GM21381 (cell line): ENCODE measurements at regions not wholly inside any gene's neighbourhood (a gene's known extent, or its start where the extent isn't known, plus 50 kb on each side); places are given as distances from the start of the nearest gene placed in this dataset.
"Not testable (repeated sequence)": the region's sequence is repeated elsewhere in the genome, so short reads cannot be mapped to it uniquely, and the experiment has no call there.

ENCODE experiments used
- ATAC-seq: cut with Tn5 transposase; IDR thresholded peaks from one replicate; pipeline ENCODE4 v1.9.1; 2021; ENCODE audit warnings: mild to moderate bottlenecking, moderate library complexity; ENCODE audit not compliant: unreplicated experiment

DNA sequence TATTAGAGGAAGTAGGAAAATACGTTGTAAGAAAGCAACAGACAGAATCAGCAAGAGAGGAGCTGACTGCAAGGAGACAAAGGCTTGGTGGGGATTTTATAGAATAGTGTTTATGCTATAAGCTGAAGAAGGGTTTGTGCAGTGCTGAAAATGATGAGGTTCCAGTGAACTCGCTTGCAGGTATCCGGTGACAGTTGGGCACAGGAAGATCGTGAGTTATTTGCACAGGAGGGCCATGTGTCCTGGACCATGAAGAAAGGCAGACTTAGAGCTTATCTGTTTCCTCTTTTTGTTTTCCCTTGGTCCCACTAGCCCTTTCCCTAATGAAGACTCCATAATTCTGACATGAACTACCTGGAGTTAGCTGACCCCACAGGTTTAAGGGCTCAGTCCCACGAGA, 61.4 kb downstream of the NXNL2 start:
- no peak for ATAC-seq

DNA sequence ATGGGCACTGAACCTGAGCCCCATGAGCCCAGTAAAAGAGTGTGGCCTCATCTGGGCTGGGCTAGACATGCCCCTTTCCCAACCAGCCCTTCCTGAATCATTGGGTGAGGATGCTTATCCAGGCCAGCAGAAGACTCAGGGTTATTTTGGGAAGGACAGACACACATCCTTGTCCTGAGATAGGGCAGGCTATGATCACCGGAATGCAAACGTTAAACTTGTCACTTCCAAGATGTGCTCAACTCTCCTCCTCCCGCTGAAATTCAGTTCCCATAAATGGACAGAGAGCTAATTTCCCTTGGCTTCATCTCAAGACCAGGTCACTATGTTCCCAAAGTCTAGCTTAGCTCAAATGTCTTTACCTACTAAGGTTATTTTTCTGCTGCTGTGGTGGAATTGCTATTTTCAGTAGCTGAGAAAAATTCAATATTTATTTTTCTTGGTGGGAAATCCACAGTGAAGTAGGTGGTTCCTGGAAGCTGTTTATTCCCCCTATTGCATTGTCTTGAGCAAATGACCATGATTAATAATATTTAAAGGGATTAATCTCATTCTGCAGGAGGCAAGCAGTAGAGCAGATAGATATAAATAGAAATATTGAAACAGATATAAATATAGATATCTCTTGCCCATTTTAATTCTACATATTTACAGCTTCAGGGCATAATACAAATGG, 70.0 kb downstream of the NXNL2 start:
- ATAC-seq = no peak

DNA sequence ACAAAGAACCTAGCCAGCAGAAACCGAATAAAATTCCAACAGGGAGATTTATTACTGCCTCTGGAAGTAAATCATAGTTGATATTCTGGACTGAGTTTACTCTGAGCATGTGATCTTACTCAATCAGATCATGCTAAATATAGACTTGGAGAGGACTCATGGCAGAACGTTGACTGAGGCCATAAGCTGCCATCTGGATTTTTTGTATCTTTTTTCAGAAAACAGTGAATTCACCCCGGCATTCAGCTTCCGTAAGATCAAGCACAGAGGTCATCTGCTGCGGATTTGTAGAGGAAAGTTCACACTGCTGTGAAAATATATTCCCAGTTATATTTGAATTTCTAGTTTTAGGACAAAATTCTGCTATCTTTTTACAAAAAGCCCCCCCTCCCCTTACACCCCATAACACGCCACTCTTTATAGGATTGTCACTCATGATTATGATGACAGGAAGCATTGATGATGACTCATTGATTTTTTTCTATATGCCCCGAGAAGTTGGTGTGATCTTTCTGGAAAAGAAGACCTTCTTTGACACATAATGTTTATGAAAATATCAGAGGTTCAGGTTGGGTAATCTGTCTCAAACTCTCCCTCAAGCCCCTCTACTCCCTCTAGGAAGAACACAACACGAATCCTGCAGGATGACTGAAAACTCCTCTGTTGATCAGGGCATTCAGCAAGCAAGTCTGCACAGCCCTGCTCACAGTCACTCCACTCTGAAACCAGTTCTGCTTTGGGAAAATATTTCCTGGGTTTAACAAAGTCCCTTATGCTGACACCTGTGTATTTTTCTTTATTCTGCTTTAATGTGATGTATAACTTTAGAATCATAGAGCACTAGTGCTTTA, 70.8 kb downstream of the NXNL2 start:
- ATAC-seq = no peak

DNA sequence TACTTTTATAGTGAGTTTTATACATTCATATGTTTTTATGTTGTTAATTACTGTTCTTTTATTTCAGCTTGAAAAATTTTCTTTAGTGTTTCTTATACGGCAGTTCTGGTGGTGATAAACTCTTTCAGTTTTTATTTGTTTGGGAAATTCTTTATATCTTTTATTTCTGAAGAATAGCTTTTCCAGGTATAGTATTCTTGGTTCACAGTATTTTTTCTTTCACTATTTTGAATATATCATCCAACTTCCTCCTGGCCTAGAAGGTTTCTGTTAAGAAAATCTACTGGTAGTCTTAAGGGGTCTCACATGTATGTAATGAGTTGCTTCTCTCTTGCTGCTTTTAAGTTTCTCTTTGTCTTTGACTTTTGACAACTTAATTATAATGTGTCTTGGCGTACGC, 79.4 kb downstream of the NXNL2 start:
- no peak for ATAC-seq

DNA sequence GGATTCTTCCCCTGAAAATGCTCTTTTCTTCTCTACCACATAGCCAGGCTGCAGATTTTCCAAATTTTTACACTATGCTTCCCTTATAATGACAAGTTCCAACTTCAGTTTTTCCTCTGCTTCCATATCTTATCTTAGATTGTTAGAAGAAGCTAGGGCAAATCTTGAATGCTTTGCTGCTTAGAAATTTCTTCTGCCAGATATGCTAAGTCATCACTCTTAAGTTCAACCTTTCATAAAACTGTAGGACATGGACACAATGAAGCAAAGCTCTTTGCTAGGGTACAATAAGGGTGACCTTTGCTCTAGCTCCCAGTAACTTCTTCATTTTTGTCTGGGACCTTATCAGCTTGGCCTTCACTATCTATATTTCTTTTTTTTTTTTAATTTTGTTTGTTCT, 88.7 kb downstream of the NXNL2 start:
- ATAC-seq = no peak

DNA sequence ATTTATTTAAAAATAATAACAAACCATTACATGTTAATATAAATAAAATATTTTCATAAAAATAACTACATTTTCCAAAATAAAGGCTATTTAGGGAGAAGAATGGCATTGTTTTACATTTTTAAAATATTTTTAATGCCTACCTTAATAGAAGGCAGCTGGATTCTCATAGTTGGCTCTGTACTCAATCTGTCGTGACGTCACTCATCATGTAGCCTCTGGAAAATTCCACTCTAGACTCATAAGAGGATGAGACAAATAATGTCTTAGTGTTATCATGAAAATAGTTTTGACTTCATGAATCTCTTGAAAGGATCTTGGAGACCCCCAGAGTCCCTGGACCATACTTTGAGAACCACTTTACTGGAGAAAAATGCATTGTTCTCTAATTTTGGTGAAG, 93.1 kb downstream of the NXNL2 start:
- ATAC-seq = no peak

DNA sequence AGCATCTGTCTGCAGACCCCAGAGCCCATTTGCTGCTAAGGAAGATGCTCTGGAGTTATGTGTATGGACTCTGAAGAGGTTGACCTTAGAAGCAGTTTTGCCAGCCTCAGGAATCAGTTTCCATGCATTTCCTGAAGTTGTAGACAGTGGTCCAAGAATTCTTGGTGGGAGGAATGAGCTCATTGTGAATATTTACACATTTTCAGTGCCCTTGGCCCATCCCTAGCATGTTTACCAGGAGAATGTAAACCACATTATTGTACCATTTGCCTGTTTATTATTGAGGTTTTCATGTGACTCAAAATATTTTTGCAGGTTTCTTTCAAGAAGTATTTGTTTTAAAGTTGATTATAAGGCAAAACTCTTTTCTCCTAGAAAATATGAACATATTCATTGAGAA, 93.8 kb downstream of the NXNL2 start:
- no peak for ATAC-seq

DNA sequence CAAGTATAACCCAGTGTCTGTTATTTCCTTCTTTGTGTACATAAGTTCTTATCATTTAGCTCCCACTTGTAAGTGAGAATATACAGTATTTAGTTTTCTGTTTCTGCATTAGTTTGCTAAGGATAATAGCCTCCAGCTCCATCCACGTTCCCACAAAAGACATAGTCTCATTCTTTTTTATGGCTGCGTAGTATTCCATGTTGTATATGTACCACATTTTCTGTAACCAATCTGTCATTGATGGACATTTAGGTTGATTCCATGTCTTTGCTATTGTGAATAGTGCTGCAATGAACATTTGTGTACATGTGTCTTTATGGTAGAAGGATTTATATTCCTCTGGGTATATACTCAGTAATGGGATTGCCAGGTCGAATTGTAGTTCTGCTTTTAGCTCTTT, 95.6 kb downstream of the NXNL2 start:
- not testable (repeated sequence) for ATAC-seq

DNA sequence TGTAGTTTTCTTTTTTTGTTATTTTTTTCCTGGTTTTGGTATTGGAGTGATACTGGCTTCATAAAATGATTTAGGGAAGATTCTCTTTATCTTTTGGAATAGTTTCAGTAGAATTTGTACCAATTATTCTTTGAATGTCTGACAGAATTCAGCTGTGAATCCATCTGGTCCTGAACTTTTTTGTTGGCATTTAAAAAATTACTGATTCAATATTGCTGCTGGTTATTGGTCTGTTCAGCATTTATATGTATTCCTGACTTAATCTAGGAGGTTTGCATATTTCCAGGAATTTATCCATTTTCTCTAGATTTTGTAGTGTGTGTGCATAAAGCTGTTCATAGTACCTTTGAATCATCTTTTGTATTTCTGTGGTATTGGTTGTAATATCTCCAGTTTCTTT, 100.2 kb downstream of the NXNL2 start:
- ATAC-seq = no peak

DNA sequence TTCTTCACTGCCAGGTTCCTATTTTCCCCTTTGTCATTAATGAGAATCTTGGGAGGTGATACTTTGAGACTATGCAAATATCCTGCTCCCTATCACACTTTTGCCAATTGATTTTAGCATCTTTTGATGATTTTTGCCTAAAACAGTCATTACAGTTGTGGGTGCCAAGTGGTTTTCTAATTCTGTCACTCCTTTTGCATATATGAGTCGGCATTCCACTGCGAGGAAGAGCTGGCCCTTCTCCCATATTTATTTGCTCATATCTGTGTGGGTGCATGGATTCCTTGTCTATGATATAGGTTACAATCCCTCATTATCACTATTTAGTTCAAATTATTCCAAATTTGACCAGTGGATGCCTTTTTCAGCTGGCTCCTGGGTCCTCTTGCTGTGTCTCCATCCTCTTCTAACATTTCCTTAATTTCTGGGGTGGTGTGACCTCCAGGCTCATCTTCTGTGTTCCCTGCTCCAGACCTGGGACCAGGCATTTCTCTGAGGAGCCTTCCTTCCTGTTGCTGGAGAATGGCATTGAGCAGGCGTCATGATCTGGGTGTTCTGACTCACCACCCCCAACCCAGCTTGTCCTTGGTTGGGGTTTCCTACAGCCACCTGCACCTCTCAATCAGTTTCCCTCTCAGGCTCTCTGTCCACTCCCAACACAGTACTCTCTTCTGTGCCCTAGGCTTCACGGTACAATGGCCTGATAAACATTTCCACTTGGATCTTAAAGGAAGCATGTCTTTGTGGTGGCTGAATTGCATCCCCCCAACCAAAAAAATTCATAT, 106.7 kb downstream of the NXNL2 start:
- no peak for ATAC-seq

DNA sequence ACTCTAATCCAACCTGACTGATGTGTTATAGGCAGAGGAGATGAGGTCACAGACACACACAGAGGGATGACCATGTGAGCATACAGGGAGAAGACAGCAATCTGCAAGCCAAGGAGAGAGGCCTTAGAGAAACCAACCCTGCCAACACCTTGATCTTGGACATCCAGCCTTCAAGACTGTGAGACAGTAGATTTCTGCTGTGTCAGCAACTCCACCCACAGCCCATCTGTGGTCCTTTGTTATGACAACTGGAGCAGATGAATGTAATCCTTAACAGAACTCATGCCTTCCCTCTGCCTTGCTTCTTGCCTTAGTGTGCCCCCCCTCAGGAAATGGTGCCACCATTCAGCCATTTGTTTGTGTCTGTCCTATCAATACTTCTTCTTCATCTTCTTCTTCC, 107.4 kb downstream of the NXNL2 start:
- no peak for ATAC-seq

DNA sequence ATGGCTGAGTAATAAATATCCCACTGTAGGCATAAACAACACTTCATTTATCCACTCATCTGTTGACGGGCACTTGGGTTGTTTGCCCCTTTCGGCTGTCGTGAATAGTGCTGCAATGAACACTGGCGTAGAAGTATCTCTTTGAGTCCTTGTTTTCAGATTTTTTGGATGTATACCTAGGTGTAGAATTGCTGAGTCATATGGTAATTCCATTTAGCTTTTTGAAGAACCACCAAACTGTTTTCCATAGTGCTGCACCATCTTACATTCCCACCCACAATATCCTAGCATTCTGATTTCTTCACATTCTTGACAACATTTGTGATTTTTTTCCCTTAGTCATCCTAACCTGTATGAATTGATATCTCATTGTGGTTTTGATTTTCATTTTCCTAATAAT, 109.0 kb downstream of the NXNL2 start:
- no peak for ATAC-seq

DNA sequence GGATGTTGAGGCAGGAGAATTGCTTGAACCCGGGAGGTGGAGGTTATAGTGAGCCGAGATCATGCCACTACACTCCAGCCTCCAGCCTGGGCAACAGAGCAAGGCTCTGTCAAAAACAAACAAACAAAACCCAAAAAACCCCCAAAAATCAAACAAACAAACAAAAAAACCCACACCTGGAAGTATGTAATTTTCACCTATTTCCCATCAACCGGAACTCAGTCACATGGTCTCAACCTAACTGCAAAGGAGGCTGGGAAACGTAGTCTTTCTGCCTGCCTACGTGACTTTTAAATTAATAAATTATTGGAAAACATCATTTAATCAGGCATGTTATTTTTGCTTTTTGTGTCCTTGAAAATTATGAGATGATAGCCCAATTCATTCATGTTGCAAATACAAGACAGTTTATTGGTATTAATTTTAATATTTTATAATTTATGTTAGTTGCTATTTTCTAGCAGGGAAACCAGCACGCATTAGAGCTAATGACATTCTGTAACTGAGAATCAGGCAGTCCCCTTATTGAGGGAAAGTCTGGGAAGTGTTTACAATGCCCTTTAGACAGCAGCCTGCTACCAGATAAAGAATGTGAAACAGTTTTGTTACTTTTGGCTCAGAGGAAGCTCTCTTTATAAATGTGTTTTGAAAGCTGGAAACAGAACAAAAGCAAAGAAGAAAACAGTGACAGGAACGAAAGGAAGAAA, 110.3 kb downstream of the NXNL2 start:
- no peak for ATAC-seq

DNA sequence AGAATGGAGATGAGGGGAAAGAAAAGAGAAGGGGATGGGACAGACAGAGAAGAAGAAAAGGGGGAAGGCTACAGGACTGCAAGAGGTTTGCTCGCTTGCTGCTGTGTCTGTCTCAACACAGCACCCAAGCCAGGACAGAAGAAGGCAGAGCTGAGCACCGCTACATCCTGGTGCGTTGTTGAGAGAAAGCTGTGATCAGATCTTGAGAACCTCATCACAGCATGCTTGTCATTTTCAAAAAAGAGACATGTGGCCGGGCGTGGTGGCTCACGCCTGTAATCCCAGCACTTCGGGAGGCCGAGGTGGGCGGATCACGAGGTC, 110.9 kb downstream of the NXNL2 start:
- ATAC-seq = no peak

DNA sequence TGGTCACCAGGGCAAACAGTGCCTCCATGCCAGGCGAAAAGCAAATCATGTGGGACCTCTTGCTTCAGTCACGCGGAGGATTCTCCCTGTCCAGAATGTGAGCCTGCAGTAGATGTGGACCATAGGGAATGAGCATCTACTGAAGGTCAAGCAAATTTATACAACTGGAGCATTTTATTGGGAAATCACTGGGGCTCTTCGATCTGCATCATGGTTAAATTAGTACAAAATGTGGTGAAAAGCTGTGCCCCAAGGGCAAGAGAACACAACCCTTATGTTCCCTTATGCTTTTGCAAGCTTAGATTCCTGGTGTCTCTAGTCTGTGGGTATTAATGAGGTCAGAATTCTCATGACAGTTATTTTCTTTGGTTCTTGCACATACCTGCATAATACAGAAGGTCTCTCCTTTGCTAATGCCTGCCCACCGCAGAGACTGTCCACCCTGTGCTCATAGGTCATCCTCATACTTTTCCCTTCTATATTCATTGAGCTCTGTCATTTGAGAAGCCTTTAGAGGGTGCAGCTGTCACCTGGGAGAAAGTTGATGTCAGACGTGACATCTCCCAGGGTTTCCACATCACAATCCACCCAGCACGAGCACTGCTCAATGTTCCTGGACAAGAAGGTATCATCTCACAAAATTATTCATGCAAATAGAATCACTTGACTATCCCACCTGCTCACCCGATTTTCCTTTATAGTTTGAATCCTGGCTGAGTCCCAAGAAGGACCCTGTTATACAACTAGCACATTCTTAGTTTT, 111.7 kb downstream of the NXNL2 start:
- no peak for ATAC-seq

DNA sequence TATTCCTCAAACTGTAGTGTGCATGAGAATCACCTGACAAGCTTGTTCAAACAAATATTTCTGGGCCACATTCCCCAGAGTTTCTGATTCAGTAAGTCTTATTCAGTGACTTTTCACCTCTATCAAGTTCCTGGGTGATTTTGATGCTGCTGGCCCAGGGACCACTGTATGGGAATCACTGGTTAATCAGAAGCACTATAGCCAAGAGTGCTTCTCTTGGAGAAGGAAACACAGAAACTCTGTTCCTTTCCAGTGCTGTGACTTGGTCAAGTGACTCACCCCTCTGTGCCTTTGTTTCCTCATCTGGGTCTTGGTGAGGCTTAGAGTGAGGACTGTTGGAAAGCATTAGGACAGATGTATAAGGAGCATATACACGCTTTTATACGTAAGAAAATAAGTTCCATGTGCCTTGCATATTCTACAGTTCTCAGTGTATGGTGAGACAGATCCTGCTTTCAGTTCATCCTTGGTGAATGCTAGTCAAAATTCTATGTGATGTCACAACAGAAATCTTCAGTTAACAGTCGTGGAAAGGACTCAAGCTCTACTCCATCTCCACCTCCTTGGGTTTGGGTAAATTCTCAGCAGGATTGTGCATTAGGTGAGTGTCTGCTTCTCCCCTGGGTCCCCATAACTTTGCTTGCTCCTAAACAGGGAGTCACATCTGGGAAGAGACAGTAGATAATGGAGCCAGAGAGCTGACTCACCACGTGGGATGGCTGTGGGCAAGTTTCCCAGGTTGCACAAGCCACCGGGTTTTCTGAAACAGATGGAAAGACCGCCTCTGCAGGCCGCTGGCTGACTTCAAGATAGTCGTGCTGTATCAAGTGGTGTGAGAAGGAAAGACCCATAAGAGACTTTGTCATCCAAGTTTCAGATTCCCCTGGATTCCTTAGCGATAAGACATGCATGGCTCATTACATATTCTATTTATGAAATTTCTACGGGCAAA, 117.0 kb downstream of the NXNL2 start:
- no peak for ATAC-seq

DNA sequence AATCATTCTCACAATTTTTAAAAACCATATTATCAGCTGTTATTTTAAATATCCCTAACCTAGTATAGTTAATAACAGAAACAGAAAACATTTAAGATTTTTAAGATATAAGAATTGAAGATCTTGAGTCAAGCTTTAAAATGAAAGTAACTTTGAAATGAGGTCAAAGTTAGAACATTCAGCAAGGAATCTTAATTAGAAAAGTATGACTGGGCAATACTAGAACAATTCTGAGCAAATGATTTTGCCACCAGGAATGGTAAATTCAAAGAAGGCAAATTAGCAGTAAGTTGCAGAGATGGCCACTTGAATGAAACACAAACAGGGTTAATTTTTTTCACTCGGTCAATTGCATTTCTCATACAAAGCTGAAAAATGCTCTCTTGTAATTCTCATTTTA, 117.9 kb downstream of the NXNL2 start:
- no peak for ATAC-seq

DNA sequence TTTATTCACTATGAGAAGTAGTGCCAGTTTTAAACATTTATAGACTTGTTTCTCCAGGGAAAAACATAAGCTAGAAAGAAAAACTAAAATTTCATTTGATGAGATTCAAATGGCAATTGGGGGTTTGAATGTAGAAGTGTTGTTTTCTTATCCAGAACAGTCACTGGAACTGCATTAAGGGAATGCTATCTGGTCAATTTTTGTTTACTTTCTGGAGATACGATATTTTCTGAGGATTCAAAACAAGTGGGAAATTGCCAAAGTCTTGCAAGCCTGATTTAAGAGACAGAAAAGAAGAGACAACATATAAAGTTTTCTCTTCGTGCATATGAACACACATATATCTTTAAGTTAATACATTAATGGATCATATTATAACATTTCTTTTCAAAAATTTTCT, 118.4 kb downstream of the NXNL2 start:
- no peak for ATAC-seq

DNA sequence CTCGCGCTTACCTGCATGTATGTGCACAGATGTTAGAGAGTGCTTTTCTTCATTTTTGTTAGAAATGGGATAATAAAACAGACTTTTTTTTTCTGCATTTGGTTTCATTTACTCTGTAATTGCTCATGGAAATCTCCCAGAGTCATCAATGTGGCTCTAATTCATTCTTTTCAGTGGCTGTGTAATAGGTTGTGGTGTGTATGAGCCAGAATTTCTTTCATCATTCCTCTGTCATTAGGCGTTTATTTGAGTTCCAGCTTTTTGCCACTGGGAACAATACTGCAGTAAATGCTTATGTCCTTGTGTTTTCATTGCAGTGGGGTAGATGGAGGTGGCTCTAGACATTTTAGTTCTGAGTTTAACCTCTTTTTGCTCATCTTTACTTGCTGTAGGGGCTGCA, 118.9 kb downstream of the NXNL2 start:
- ATAC-seq = no peak

DNA sequence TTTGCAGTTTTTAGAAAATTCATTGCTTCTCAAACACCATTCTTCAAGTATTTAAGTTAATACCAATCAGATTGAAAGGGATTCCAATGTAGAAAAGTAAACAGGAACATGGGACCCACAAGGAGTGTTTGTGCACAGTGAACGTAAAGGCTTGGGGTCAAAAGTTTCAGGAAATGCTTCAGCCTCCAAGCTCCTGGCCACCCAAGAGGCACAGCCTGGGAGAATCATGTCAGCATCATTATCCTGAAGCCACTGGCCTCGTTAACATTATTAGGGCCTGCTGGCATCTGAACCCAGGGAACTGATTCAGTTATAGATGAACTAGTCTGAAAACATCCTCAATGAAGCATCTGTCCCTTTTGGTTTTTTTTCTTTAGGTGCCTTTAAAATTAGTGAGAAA, 122.9 kb downstream of the NXNL2 start:
- ATAC-seq = no peak
